H54 (cell line): ENCODE measurements at regions not wholly inside any gene's neighbourhood (a gene's known extent, or its start where the extent isn't known, plus 50 kb on each side); places are given as distances from the start of the nearest gene placed in this dataset.
"Not testable (repeated sequence)": the region's sequence is repeated elsewhere in the genome, so short reads cannot be mapped to it uniquely, and the experiment has no call there.

Experiments
- DNase-seq: peaks from one replicate; pipeline ENCODE4 v3.0.0; 2011; ENCODE audit warnings: low spot score, mixed read lengths; ENCODE audit not compliant: insufficient read length
- FAIRE-seq: peaks from 3 replicates; lab custom pipeline; 2011; peaks lifted over from hg19 to GRCh38; lab: Jason Lieb, UNC
- POLR2A ChIP-seq: IDR thresholded peaks from 2 replicates; pipeline ENCODE4 v1.6.1; 2011; ENCODE audit warnings: low read depth, mild to moderate bottlenecking, low read length

- FAIRE-seq (no peak), DNase-seq (no peak)
- TF ChIP-seq POLR2A, result no peak
Observed at GRCh38 chr16:79401157-79401556, 199.4 kb downstream of the MAF start.

DNA sequence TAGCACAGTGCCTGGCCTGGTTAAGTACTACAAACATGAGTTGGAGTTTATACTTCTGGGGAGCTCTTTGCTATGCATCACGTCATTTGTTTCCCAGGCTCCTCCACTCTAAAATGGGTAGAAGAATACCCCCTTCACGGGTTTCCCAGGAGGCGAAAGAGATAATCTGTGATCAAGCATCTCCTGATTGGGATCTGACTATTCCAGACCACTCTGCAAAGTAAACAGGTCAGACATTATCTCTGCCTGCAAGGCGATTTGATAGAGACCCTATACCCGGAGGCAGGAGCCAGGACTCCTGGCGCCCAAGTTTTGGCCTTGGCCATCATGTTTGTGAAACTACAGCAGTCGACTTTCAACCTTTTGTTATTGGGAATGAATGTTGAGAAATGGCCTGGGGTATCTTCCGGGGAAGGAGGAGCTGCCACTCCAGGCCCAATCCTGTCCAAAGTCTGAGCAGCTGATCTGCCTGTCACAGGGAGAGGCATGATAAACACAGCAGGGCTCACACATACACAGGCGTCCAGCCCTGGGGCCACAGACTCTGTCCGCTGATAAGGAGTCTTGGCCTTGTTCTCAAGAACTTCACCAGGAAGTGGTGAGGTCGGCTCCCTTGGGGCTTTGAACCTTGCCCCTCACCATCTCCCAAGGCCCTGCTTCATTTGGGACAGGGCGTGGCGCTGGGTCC is 199.9 kb downstream of the MAF start:
- no peak for FAIRE-seq
- no peak for DNase-seq
- no peak for TF ChIP-seq POLR2A

GRCh38 chr16:79395591-79395990 is 204.9 kb downstream of the MAF start:
- FAIRE-seq, result no peak
- no peak for TF ChIP-seq POLR2A
- no peak for DNase-seq

GRCh38 chr16:79394206-79394605 is 206.3 kb downstream of the MAF start:
- DNase-seq (no peak), FAIRE-seq (no peak)
- no peak for TF ChIP-seq POLR2A

- DNase-seq (no peak), FAIRE-seq (no peak)
- TF ChIP-seq POLR2A, result no peak
Observed at GRCh38 chr16:79393564-79393963, 207.0 kb downstream of the MAF start.

- DNase-seq (no peak), FAIRE-seq (no peak)
- TF ChIP-seq POLR2A, result no peak
Observed at GRCh38 chr16:79393127-79393526, 207.4 kb downstream of the MAF start.

- TF ChIP-seq POLR2A, result no peak
- FAIRE-seq, result no peak
- DNase-seq, result no peak
Observed at GRCh38 chr16:79392081-79392480, 208.5 kb downstream of the MAF start.

- TF ChIP-seq POLR2A, result no peak
- no peak for FAIRE-seq
- no peak for DNase-seq
Observed at GRCh38 chr16:79391395-79391794, 209.1 kb downstream of the MAF start.

DNA sequence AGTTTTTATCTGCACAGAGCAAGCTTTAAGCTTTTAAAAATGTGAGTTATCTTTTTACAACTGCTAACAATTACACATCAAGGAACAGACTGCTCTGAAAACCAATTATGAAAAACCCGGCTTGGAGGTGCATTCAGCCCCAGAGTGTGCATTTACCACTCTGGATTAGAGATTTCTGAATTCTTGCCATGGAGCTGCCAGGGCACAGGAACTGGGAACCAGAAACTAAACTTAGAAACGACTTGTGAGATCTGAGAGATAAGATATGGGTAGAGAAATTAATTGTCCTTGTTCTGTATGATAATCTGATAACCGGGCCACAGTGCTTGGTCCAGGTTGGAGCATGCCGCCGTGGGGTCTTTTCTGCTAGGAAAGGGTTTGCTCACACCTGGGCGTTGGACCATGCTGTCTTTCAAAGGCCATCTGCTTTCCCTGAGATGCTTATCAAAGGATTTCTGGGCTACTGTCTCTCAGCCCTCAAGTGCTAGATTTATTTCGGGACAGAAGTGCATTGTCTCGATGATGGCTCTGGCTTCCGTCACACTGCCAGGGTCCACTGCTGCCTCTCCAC is 210.0 kb downstream of the MAF start:
- TF ChIP-seq POLR2A, result no peak
- no peak for FAIRE-seq
- DNase-seq, result no peak

GRCh38 chr16:79388396-79388795 is 212.1 kb downstream of the MAF start:
- TF ChIP-seq POLR2A, result no peak
- FAIRE-seq (no peak), DNase-seq (no peak)

GRCh38 chr16:79386299-79386698 is 214.2 kb downstream of the MAF start:
- no peak for TF ChIP-seq POLR2A
- no peak for FAIRE-seq
- DNase-seq, result no peak

DNA sequence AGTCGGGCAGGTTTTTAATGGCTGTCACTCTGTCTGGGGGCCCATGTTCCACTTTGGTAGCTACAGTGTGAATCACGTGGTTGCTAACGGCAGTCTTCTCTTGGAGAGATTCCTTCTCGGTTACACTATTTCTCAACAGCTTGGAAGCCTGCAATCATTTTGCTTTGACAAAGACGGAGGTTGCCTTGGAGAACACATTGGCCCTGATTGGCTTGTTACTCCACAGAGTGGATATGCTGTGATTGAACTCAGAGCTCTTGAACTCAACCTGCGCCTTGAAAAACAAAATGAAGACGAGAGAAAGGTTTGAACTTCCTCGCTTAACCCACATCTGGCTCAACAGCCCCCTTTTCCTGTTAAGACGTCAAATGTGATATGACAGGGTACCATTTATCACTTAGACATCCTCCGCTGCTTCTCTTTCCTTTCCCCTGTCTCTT is 218.9 kb downstream of the MAF start:
- no peak for TF ChIP-seq POLR2A
- FAIRE-seq (no peak), DNase-seq (no peak)

DNA sequence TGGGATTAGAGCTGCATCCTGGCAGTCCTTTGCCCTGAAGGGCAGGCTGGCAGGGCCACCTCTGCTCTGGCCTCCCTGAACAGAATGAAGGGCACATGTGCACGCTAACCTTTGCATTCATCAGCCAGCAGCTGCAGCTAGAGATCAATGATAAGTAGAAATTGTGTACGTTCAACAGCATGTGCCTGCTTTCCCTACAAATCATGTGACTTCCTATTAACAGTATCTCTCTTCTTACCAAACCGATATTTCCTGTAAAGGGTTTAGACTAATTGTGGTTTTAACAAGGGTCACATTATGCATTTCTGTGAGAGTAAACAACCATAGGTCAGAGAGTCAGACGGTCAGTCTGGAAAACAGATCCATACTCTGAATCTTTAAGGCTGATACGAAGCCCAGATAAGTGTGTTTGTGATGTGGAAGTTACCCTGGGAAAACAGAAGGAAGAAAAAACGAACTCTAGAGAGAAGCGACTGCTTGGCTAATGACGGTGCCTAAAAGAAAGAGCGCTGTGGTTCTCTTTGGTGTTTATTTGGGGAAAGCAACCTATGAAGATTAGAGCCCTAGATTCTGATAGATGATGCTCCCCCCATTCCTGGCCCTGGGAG is 219.4 kb downstream of the MAF start:
- DNase-seq (no peak), FAIRE-seq (no peak)
- no peak for TF ChIP-seq POLR2A

- no peak for TF ChIP-seq POLR2A
- DNase-seq, result no peak
- no peak for FAIRE-seq
Observed at GRCh38 chr16:79379095-79379494, 221.4 kb downstream of the MAF start.

- not testable (repeated sequence) for FAIRE-seq, DNase-seq
Observed at GRCh38 chr16:79377082-79377481, 223.5 kb downstream of the MAF start.
